Suprapubic skin (tissue), 4 donors: ENCODE measurements at regions not wholly inside any gene's neighbourhood (a gene's known extent, or its start where the extent isn't known, plus 50 kb on each side); places are given as distances from the start of the nearest gene placed in this dataset.

Experiments used
- CTCF ChIP-seq, 2 donors: fragments of 200-600 bp in 1 of 2; fragments of 450-650 bp in 1 of 2; sonication (generic) in 1 of 2; IDR thresholded peaks; one replicate each; pipeline ENCODE4 v1.5.1; 2016 to 2019; ENCODE audit warnings: antibody characterized with exemption in 2 of 2, mild to moderate bottlenecking in 1 of 2, moderate library complexity in 1 of 2
- POLR2A ChIP-seq, 2 donors: fragments of 450-650 bp; IDR thresholded peaks; one replicate each; pipeline ENCODE4 v1.6.1; 2017; ENCODE audit warnings: antibody characterized with exemption in 2 of 2, mild to moderate bottlenecking in 2 of 2, moderate library complexity in 2 of 2
- POLR2AphosphoS5 ChIP-seq, 3 donors: sonication (generic); formaldehyde crosslinking; IDR thresholded peaks; one replicate each; pipeline ENCODE4 v1.6.1; 2017; ENCODE audit warnings: antibody characterized with exemption in 3 of 3

GRCh38 chrX:109855501-109855900, 122.4 kb upstream of the ACSL4 start:
- no peak for TF ChIP-seq CTCF (IDR thresholded peaks at IDR 0.05)
- TF ChIP-seq POLR2AphosphoS5 (IDR thresholded peaks at IDR 0.05): no peak
- TF ChIP-seq POLR2A (IDR thresholded peaks at IDR 0.05): no peak
